SK-N-MC (cell line): ENCODE measurements at regions not wholly inside any gene's neighbourhood (a gene's known extent, or its start where the extent isn't known, plus 50 kb on each side); places are given as distances from the start of the nearest gene placed in this dataset.

ENCODE experiments used
- EZH2 ChIP-seq: fragments of 200-600 bp; sonication (generic); IDR thresholded peaks from one replicate; pipeline ENCODE4 v1.6.1; 2017; ENCODE audit warnings: antibody characterized with exemption
- FOXP2 ChIP-seq: optimal IDR thresholded peaks from 2 replicates; pipeline ENCODE3; 2011; ENCODE audit warnings: mild to moderate bottlenecking, moderate library complexity; ENCODE audit not compliant: insufficient read depth; ENCODE audit errors: extremely low read length, control extremely low read depth

- TF ChIP-seq EZH2 = no peak
- TF ChIP-seq FOXP2 = no peak
Measured at GRCh38 chr2:144894612-144895599, 375.0 kb upstream of the ZEB2 start.
